ENCODE measurements at regions not wholly inside any gene's neighbourhood (a gene's known extent, or its start where the extent isn't known, plus 50 kb on each side); places are given as distances from the start of the nearest gene placed in this dataset.
"Not testable (repeated sequence)": the region's sequence is repeated elsewhere in the genome, so short reads cannot be mapped to it uniquely, and the experiment has no call there.

DNA sequence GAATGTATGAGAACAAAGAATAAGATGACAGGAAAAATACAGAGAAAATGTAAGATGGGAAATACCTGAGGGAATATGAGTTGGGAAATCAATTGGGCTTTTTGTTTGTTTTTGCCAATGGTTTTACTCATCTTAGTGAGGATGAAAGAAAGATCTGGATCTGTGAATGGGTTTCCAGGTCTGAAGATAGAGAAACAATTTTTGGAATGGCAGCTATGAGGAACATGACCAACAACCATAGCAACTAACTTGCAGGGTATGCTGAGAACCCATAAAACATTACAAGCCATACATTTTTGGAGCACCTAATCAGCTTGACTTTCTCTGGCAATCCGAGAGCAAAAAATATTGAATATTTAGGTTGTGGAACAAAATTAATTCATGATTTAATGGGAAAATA lies 290.0 kb downstream of the KCTD12 start:
- Mint-ChIP-seq H3K4me1 (ENCODE audit: low read depth) (peaks cover 6% of the 10 kb centered on the region), H3K27ac (no peak overlapping the region), H3K4me3 (ENCODE audit: low read depth) (no peak overlapping the region), H3K27me3 (peaks cover 55% of the 10 kb centered on the region), H3K36me3 (ENCODE audit: insufficient read depth) (peaks cover 4% of the 10 kb centered on the region), H3K9me3 (ENCODE audit: low read depth) (peaks cover 12% of the 10 kb centered on the region)
- TF ChIP-seq, protein P1, sequence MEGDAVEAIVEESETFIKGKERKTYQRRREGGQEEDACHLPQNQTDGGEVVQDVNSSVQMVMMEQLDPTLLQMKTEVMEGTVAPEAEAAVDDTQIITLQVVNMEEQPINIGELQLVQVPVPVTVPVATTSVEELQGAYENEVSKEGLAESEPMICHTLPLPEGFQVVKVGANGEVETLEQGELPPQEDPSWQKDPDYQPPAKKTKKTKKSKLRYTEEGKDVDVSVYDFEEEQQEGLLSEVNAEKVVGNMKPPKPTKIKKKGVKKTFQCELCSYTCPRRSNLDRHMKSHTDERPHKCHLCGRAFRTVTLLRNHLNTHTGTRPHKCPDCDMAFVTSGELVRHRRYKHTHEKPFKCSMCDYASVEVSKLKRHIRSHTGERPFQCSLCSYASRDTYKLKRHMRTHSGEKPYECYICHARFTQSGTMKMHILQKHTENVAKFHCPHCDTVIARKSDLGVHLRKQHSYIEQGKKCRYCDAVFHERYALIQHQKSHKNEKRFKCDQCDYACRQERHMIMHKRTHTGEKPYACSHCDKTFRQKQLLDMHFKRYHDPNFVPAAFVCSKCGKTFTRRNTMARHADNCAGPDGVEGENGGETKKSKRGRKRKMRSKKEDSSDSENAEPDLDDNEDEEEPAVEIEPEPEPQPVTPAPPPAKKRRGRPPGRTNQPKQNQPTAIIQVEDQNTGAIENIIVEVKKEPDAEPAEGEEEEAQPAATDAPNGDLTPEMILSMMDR (IDR thresholded peaks at IDR 0.05; ENCODE audit: unreplicated experiment) = no peak
- DNase-seq (ENCODE audit: low spot score, unreplicated experiment) = no peak

DNA sequence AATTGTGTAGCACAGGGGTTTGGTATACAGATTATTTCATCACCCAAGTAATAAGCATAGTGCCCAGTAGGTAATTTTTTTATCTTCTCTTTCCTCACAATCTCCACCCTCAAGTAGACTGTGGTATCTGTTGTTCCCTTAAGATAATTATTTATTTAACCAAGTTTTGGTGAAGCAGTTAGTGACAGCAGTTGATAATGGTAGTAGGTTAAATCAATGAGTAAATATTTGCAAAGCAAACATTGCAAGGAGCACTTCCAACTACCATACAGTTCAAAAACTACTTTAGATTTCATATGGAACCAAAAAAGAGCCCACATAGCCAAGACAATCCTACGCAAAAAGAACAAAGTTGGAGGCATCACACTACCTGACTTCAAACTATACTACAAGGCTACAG lies 291.8 kb downstream of the KCTD12 start:
- TF ChIP-seq, protein P1 (IDR thresholded peaks at IDR 0.05; ENCODE audit: unreplicated experiment) = no peak
- Mint-ChIP-seq H3K36me3 (ENCODE audit: insufficient read depth) (peaks cover 4% of the 10 kb centered on the region), H3K4me3 (ENCODE audit: low read depth) (no peak overlapping the region), H3K27ac (peak overlapping the region; percentile 29), H3K27me3 (peaks cover 49% of the 10 kb centered on the region), H3K9me3 (ENCODE audit: low read depth) (peaks cover 12% of the 10 kb centered on the region), H3K4me1 (ENCODE audit: low read depth) (peaks cover 6% of the 10 kb centered on the region)
- DNase-seq (ENCODE audit: low spot score, unreplicated experiment) = no peak

DNA sequence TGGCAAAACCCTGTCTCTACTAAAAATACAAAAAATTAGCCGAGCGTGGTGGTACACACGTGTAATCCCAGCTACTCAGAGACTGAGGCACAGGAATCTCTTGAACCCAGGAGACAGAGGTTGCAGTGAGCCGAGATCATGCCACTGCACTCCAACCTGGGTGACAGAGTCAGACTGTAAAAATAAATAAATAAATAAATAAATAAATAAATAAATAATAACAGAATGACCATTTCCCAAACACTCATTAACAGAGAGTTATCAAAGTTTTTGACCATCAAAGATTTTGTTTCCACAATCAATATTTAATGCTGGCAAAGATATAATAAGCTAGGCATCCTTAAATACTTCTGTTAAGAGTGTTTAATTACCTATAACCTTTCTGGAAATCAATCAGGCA lies 299.4 kb downstream of the KCTD12 start:
- TF ChIP-seq, protein P1 (IDR thresholded peaks at IDR 0.05; ENCODE audit: unreplicated experiment) = no peak
- no peaks in the 10 kb centered on the region for H3K4me1 Mint-ChIP-seq (ENCODE audit: low read depth)

DNA sequence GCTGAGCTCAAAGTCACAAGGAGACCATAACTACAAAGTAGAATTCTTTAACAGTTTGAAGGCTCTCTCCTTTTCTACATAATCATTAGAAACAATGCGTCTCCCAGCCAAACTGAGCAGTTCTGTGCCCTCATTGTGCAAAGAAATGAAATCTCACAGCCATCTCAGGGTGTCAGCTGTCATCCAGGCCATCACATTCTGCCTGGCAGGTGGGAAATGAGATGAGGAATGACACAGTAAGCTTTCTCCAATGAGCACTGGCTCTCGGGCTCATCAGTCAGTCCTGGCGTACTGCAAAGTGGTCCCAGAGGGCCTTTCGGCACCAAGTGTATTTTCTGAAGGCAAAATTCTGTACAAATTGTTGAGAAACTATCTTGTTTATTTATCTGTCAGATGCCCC lies 306.5 kb downstream of the KCTD12 start:
- Mint-ChIP-seq H3K27me3 (no peaks in the 10 kb centered on the region), H3K27ac (no peak overlapping the region), H3K4me3 (ENCODE audit: low read depth) (no peak overlapping the region), H3K9me3 (ENCODE audit: low read depth) (peaks cover 30% of the 10 kb centered on the region), H3K36me3 (ENCODE audit: insufficient read depth) (peaks cover 4% of the 10 kb centered on the region), H3K4me1 (ENCODE audit: low read depth) (no peaks in the 10 kb centered on the region)
- TF ChIP-seq, protein P1 (IDR thresholded peaks at IDR 0.05; ENCODE audit: unreplicated experiment) = no peak
- no peak for DNase-seq (ENCODE audit: low spot score, unreplicated experiment)

More for the DNA sequence above, 299.4 kb downstream of the KCTD12 start:
- H3K36me3 Mint-ChIP-seq (ENCODE audit: insufficient read depth) = no peaks in the 10 kb centered on the region
- H3K4me3 Mint-ChIP-seq (ENCODE audit: low read depth) = no peak overlapping the region
- no peak overlapping the region for H3K27ac Mint-ChIP-seq
- no peaks in the 10 kb centered on the region for H3K9me3 Mint-ChIP-seq (ENCODE audit: low read depth)
- DNase-seq (ENCODE audit: low spot score, unreplicated experiment) = no peak
- H3K27me3 Mint-ChIP-seq = peaks cover 34% of the 10 kb centered on the region

DNA sequence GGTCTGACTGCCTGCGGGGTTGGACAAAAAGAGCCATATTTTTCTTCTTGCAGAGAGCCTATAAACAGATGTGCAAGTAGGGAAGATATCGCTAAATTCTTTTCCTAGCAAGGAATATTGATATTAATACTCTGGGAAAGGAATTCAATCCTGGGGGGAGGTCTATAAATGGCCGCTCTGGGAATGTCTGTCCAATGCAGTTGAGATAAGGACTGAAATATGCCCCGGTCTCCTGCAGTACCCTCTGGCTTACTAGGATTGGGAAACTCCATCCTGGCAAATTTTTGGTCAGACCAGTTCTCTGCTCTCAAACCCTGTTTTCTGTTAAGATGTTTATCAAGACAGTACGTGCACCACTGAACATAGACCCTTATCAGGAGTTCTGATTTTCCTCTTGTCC lies 310.6 kb downstream of the KCTD12 start:
- H3K36me3 Mint-ChIP-seq (ENCODE audit: insufficient read depth); H3K27ac Mint-ChIP-seq; H3K4me1 Mint-ChIP-seq (ENCODE audit: low read depth); DNase-seq (ENCODE audit: low spot score, unreplicated experiment); H3K4me3 Mint-ChIP-seq (ENCODE audit: low read depth); H3K27me3 Mint-ChIP-seq: not testable (repeated sequence)
- peaks cover 29% of the 10 kb centered on the region for H3K9me3 Mint-ChIP-seq (ENCODE audit: low read depth)

DNA sequence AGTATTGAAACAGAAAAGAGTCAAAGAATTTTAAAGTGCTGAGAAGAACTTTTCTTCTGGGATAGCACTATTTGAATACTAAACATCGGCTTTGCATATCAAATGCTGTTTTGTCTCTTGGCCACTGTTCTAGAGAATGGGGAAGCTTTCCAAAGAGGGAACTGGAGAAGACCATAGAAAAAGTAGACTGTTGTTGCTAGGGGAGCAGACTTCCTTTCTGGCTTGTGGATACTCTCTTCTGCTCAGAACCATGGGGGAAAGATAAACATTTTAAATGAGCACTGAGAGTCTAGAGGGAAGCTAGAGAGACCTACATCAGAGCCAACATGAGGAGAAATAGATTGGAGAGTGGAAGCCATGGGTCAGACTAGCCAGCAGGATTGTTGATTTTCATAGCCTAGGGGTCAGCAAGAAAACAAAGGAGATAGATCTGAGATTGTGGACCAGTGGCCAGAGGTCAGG lies 315.7 kb downstream of the KCTD12 start:
- no peak overlapping the region for H3K4me3 Mint-ChIP-seq (ENCODE audit: low read depth)
- no peak overlapping the region for H3K27ac Mint-ChIP-seq
- no peak for DNase-seq (ENCODE audit: low spot score, unreplicated experiment)
- H3K9me3 Mint-ChIP-seq (ENCODE audit: low read depth) = peaks cover 7% of the 10 kb centered on the region
- H3K36me3 Mint-ChIP-seq (ENCODE audit: insufficient read depth) = no peaks in the 10 kb centered on the region
- no peaks in the 10 kb centered on the region for H3K4me1 Mint-ChIP-seq (ENCODE audit: low read depth)
- TF ChIP-seq, protein P1 (IDR thresholded peaks at IDR 0.05; ENCODE audit: unreplicated experiment) = no peak
- H3K27me3 Mint-ChIP-seq = no peaks in the 10 kb centered on the region
